Gastroesophageal sphincter (tissue), 3 donors: ENCODE measurements at regions not wholly inside any gene's neighbourhood (a gene's known extent, or its start where the extent isn't known, plus 50 kb on each side); places are given as distances from the start of the nearest gene placed in this dataset.

Experiments
- CTCF ChIP-seq, 4 experiments: fragments of 200-600 bp in 2 of 4; fragments of 450-650 bp in 2 of 4; sonication (generic) in 1 of 4; IDR thresholded peaks; one replicate each; pipeline ENCODE4 v1.5.1; 2017 to 2019; ENCODE audit warnings: antibody characterized with exemption in 4 of 4, mild to moderate bottlenecking in 2 of 4, moderate library complexity in 2 of 4
- EP300 ChIP-seq: sonication (generic); formaldehyde crosslinking; IDR thresholded peaks from one replicate; pipeline ENCODE4 v1.6.1; 2017; ENCODE audit warnings: antibody characterized with exemption, mild to moderate bottlenecking
- POLR2A ChIP-seq, 2 donors: fragments of 450-650 bp; IDR thresholded peaks; one replicate each; pipeline ENCODE4 v1.6.1; 2017; ENCODE audit warnings: antibody characterized with exemption in 2 of 2, mild to moderate bottlenecking in 2 of 2, moderate library complexity in 1 of 2
- POLR2AphosphoS5 ChIP-seq: sonication (generic); formaldehyde crosslinking; IDR thresholded peaks from one replicate; pipeline ENCODE4 v1.6.1; 2017; ENCODE audit warnings: antibody characterized with exemption

- no peak for TF ChIP-seq CTCF (IDR thresholded peaks at IDR 0.05)
- TF ChIP-seq POLR2A (IDR thresholded peaks at IDR 0.05) = no peak
- no peak for TF ChIP-seq POLR2AphosphoS5
- no peak for TF ChIP-seq EP300
These were observed 81.9 kb upstream of the ATXN3L start for GRCh38 chrX:13401724-13402123.
